CD4-positive, alpha-beta memory T cell (primary cell): ENCODE measurements at regions not wholly inside any gene's neighbourhood (a gene's known extent, or its start where the extent isn't known, plus 50 kb on each side); places are given as distances from the start of the nearest gene placed in this dataset.
A peak's percentile ranks its signal among the peaks of the same experiment; 100 is the strongest.

Experiments used
- CTCF ChIA-PET: fragments of 350-600 bp; sonication (Branson Sonifier 250); formaldehyde crosslinking; loops from one replicate; lab custom pipeline; 2021; ENCODE audit warnings: inconsistent platforms; ENCODE audit not compliant: partially characterized antibody; lab: Charles Lee
- POLR2A ChIA-PET: fragments of 350-600 bp; sonication (Branson Sonifier 250); formaldehyde crosslinking; loops from one replicate; lab custom pipeline; 2021; ENCODE audit not compliant: partially characterized antibody; lab: Charles Lee
- DNase-seq, 5 donors: peaks; one replicate each; pipeline versions ENCODE4 v3.0.0 to v3.0.0-alpha.2; 2020 to 2022; ENCODE audit warnings: mixed read lengths in 1 of 5
- H3K27ac ChIP-seq: one replicate; pipeline ENCODE4 v1.7.0; 2013; ENCODE audit warnings: low read depth, low read length
- H3K27me3 ChIP-seq: 2 replicates; pipeline ENCODE4 v1.7.0; 2013; ENCODE audit warnings: mild to moderate bottlenecking, low read length, moderate library complexity; ENCODE audit not compliant: insufficient read depth
- H3K36me3 ChIP-seq: 2 replicates; pipeline ENCODE4 v1.7.0; 2013; ENCODE audit warnings: mild to moderate bottlenecking, low read length, moderate library complexity; ENCODE audit not compliant: insufficient read depth
- H3K4me1 ChIP-seq: 2 replicates; pipeline ENCODE4 v1.7.0; 2013; ENCODE audit warnings: mild to moderate bottlenecking, low read length, moderate library complexity; ENCODE audit not compliant: insufficient read depth
- H3K4me3 ChIP-seq, 2 donors: one replicate each; pipeline ENCODE4 v1.7.0; 2013; ENCODE audit warnings: low read length in 2 of 2, mild to moderate bottlenecking in 1 of 2
- H3K9me3 ChIP-seq, 2 donors: one replicate each; pipeline ENCODE4 v1.7.0; 2013; ENCODE audit warnings: low read length in 2 of 2, control low read depth in 1 of 2; ENCODE audit not compliant: control insufficient read depth in 1 of 2
- H3K27ac Mint-ChIP-seq, 7 donors: one replicate each; pipeline ENCODE4 v1.8.0; 2020 to 2021; ENCODE audit warnings: mixed read lengths in 7 of 7, mild to moderate bottlenecking in 6 of 7, inconsistent platforms in 3 of 7, moderate library complexity in 3 of 7
- H3K27me3 Mint-ChIP-seq, 2 donors: one replicate each; pipeline ENCODE4 v1.8.0; 2020 to 2021; ENCODE audit warnings: mixed read lengths in 2 of 2
- H3K36me3 Mint-ChIP-seq, 2 donors: one replicate each; pipeline ENCODE4 v1.8.0; 2020 to 2021; ENCODE audit warnings: mixed read lengths in 2 of 2, inconsistent platforms in 1 of 2, mild to moderate bottlenecking in 1 of 2
- H3K4me1 Mint-ChIP-seq, 4 donors: one replicate each; pipeline ENCODE4 v1.8.0; 2020 to 2021; ENCODE audit warnings: mixed read lengths in 4 of 4, mild to moderate bottlenecking in 1 of 4
- H3K4me3 Mint-ChIP-seq, 8 donors: one replicate each; pipeline ENCODE4 v1.8.0; 2020 to 2021; ENCODE audit warnings: mixed read lengths in 8 of 8, mild to moderate bottlenecking in 7 of 8, moderate library complexity in 6 of 8, inconsistent platforms in 3 of 8
- H3K9me3 Mint-ChIP-seq, 8 donors: one replicate each; pipeline ENCODE4 v1.8.0; 2020 to 2021; ENCODE audit warnings: mixed read lengths in 8 of 8, mild to moderate bottlenecking in 5 of 8, inconsistent platforms in 3 of 8, moderate library complexity in 1 of 8
- intact Hi-C: fragments of 100-400 bp; cut with micrococcal nuclease; formaldehyde crosslinking; loops from one replicate; pipeline ENCODE4 v1.15.1; 2023

DNA sequence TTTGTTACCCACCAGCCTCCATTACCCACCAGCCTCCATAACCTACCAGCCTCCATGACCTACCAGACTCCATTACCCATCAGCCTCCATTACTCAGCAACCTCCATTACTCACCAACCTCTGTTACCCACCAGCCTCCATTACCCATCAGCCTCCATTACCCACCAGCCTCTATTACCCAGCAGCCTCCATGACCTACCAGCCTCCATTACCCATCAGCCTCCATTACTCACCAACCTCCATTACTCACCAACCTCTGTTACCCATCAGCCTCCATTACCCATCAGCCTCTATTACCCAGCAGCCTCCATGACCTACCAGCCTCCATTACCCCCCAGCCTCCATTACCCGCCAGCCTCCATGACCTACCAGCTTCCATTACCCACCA, 133.3 kb upstream of the HS6ST1 start:
- Histone ChIP-seq H3K36me3 (no peaks in the 10 kb centered on the region), H3K9me3 (no peaks in the 10 kb centered on the region), H3K27ac (no peak overlapping the region), H3K4me1 (no peaks in the 10 kb centered on the region), H3K27me3 (peaks cover 4% of the 10 kb centered on the region), H3K4me3 (no peak overlapping the region)
- no peaks in the 10 kb centered on the region for H3K36me3 Mint-ChIP-seq
- DNase-seq: no peak
- CTCF ChIA-PET: no interaction called here
- no peak overlapping the region for H3K4me3 Mint-ChIP-seq
- POLR2A ChIA-PET: no interaction called here
- intact Hi-C loops: no loop called here
- H3K9me3 Mint-ChIP-seq: peaks cover 0 to 3% (median 0%) of the 10 kb centered on the region in 8 donors
- peak overlapping the region in 1 of 7 donors; percentile 63 for H3K27ac Mint-ChIP-seq
- no peaks in the 10 kb centered on the region for H3K4me1 Mint-ChIP-seq
- peaks cover 8 to 11% of the 10 kb centered on the region in 2 donors for H3K27me3 Mint-ChIP-seq

GRCh38 chr2:128452536-128453530, 134.2 kb upstream of the HS6ST1 start:
- H3K4me1 Mint-ChIP-seq: no peaks in the 10 kb centered on the region
- no peak overlapping the region for H3K27ac ChIP-seq
- H3K9me3 ChIP-seq: no peaks in the 10 kb centered on the region
- ChIA-PET POLR2A (no interaction called here), CTCF (no interaction called here)
- no peaks in the 10 kb centered on the region for H3K4me1 ChIP-seq
- H3K4me3 Mint-ChIP-seq: no peak overlapping the region
- no peak overlapping the region for H3K27ac Mint-ChIP-seq
- no peaks in the 10 kb centered on the region for H3K36me3 ChIP-seq
- peaks cover 8 to 12% of the 10 kb centered on the region in 2 donors for H3K27me3 Mint-ChIP-seq
- no peaks in the 10 kb centered on the region for H3K36me3 Mint-ChIP-seq
- peaks cover 4% of the 10 kb centered on the region for H3K27me3 ChIP-seq
- no peak for DNase-seq
- H3K9me3 Mint-ChIP-seq: peaks cover 0 to 3% (median 0%) of the 10 kb centered on the region in 8 donors
- intact Hi-C loops: no loop called here
- no peak overlapping the region for H3K4me3 ChIP-seq

DNA sequence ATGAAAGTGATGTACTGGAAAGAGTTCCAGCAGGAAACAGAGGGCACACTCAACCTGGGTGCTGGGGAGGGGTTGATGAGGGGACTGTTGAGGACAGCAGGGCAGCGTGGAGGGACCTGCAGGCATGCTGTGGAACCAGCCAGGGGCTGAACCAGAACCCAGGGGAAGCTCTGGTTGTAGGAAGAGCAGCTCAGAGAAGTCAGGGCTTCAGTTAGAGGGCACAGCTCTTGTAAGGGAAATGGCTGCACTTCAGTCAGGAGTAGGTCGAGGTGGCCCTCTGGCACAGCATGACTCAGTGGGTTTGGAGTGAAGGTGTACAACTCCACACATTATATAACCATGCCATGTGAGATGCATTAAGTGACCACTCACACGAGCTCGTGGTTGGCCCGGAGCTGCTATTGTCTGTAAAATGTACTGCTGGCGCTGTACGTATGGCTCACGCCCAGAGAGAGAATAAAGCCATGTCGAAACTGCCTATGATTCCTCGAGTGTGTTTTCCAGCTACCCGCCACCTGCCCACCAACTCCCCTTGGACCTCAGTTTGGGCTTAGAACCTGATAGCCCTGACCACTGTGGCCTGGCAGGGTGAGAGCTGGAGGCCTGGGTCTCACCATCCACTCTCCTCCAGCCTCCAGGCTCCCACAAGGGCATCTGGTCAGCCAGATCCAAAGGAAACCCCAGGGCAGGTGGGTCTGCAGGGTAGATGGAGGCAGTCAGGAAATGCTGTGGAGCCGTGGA, 136.5 kb upstream of the HS6ST1 start:
- intact Hi-C loops: no loop called here
- no peaks in the 10 kb centered on the region for H3K4me1 Mint-ChIP-seq
- no peak for DNase-seq
- no peak overlapping the region for H3K27ac Mint-ChIP-seq
- ChIA-PET POLR2A (no interaction called here), CTCF (interaction anchor here (0.5 kb wide), 1 partner anchor 104 kb away, joined by 3 read pairs; no protein-coding TSS in a partner anchor)
- no peak overlapping the region for H3K27ac ChIP-seq
- peaks cover 0 to 3% (median 0%) of the 10 kb centered on the region in 8 donors for H3K9me3 Mint-ChIP-seq
- H3K36me3 ChIP-seq: no peaks in the 10 kb centered on the region
- peaks cover 10 to 14% of the 10 kb centered on the region in 2 donors for H3K27me3 Mint-ChIP-seq
- peaks cover 4% of the 10 kb centered on the region for H3K27me3 ChIP-seq
- no peak overlapping the region for H3K4me3 Mint-ChIP-seq
- H3K36me3 Mint-ChIP-seq: no peaks in the 10 kb centered on the region
- no peak overlapping the region for H3K4me3 ChIP-seq
- H3K9me3 ChIP-seq: no peaks in the 10 kb centered on the region
- H3K4me1 ChIP-seq: no peaks in the 10 kb centered on the region

DNA sequence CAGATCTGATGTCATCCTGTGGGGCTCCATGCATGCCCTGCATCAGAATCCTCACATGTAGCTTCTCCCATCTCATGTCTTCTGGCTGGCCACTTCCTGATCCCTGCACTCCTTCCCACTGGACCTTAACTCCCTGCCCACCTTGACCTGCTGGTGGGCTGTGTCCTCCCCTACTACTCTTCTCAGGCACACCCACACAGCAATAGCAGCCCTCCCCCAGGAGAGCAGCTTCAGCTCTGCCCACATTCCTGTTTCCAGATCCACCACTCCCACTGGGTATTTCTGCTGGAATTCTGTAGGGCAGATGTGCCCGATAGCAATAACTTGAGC, 137.0 kb upstream of the HS6ST1 start:
- H3K27ac ChIP-seq: no peak overlapping the region
- H3K4me1 ChIP-seq: no peaks in the 10 kb centered on the region
- intact Hi-C loops: no loop called here
- Mint-ChIP-seq H3K9me3 (peaks cover 0 to 4% (median 0%) of the 10 kb centered on the region in 8 donors), H3K36me3 (no peaks in the 10 kb centered on the region), H3K27ac (no peak overlapping the region), H3K27me3 (peaks cover 10 to 14% of the 10 kb centered on the region in 2 donors), H3K4me1 (no peaks in the 10 kb centered on the region), H3K4me3 (no peak overlapping the region)
- POLR2A ChIA-PET: no interaction called here
- H3K4me3 ChIP-seq: no peak overlapping the region
- no peaks in the 10 kb centered on the region for H3K36me3 ChIP-seq
- no peaks in the 10 kb centered on the region for H3K9me3 ChIP-seq
- peaks cover 4% of the 10 kb centered on the region for H3K27me3 ChIP-seq
- CTCF ChIA-PET: no interaction called here
- no peak for DNase-seq

DNA sequence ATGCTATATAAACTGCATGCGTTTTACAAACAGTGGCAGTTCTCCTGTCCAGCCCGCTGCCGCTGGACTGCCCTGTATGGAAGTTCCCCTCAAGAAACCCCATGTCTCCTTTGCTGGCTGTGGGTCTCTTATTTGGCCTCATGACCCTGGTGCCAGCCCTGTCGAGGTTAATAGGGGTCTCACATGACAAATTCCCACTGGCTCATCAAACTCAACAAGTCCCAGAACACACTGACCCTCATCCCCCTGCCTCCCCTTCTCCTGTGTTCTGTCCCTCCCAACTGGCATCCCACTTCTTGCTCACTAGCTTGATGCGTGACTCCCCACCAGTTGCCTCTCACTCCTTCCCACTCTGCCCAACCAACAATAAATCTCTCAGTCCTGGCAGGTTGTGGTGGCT, 137.6 kb upstream of the HS6ST1 start:
- Histone ChIP-seq H3K9me3 (no peaks in the 10 kb centered on the region), H3K27ac (no peak overlapping the region), H3K4me1 (no peaks in the 10 kb centered on the region), H3K4me3 (no peak overlapping the region), H3K36me3 (no peaks in the 10 kb centered on the region), H3K27me3 (peaks cover 4% of the 10 kb centered on the region)
- H3K9me3 Mint-ChIP-seq: peaks cover 0 to 4% (median 0%) of the 10 kb centered on the region in 8 donors
- no peak overlapping the region for H3K4me3 Mint-ChIP-seq
- no peaks in the 10 kb centered on the region for H3K4me1 Mint-ChIP-seq
- no peak overlapping the region for H3K27ac Mint-ChIP-seq
- POLR2A ChIA-PET: no interaction called here
- CTCF ChIA-PET: no interaction called here
- intact Hi-C loops: no loop called here
- no peaks in the 10 kb centered on the region for H3K36me3 Mint-ChIP-seq
- peaks cover 10 to 14% of the 10 kb centered on the region in 2 donors for H3K27me3 Mint-ChIP-seq
- DNase-seq: no peak

GRCh38 chr2:128457006-128457604, 138.4 kb upstream of the HS6ST1 start:
- POLR2A ChIA-PET: no interaction called here
- Mint-ChIP-seq H3K4me1 (no peaks in the 10 kb centered on the region), H3K27ac (peak overlapping the region in 1 of 7 donors; percentile 46), H3K4me3 (no peak overlapping the region), H3K9me3 (peaks cover 0 to 4% (median 0%) of the 10 kb centered on the region in 8 donors), H3K36me3 (no peaks in the 10 kb centered on the region), H3K27me3 (peaks cover 10 to 14% of the 10 kb centered on the region in 2 donors)
- H3K36me3 ChIP-seq: no peaks in the 10 kb centered on the region
- no peak overlapping the region for H3K27ac ChIP-seq
- peaks cover 4% of the 10 kb centered on the region for H3K27me3 ChIP-seq
- no peak overlapping the region for H3K4me3 ChIP-seq
- intact Hi-C loops: no loop called here
- H3K9me3 ChIP-seq: no peaks in the 10 kb centered on the region
- no peak for DNase-seq
- no peaks in the 10 kb centered on the region for H3K4me1 ChIP-seq
- CTCF ChIA-PET: no interaction called here

GRCh38 chr2:128457716-128458115, 139.0 kb upstream of the HS6ST1 start:
- DNase-seq: no peak
- Mint-ChIP-seq H3K4me1 (no peaks in the 10 kb centered on the region), H3K9me3 (peaks cover 0 to 4% (median 0%) of the 10 kb centered on the region in 8 donors), H3K36me3 (no peaks in the 10 kb centered on the region), H3K27me3 (peaks cover 10% of the 10 kb centered on the region in 2 donors), H3K27ac (no peak overlapping the region), H3K4me3 (no peak overlapping the region)
- no peak overlapping the region for H3K4me3 ChIP-seq
- H3K27ac ChIP-seq: no peak overlapping the region
- ChIA-PET CTCF (no interaction called here), POLR2A (no interaction called here)
- no peaks in the 10 kb centered on the region for H3K4me1 ChIP-seq
- intact Hi-C loops: no loop called here
- peaks cover 4% of the 10 kb centered on the region for H3K27me3 ChIP-seq
- H3K9me3 ChIP-seq: no peaks in the 10 kb centered on the region
- H3K36me3 ChIP-seq: no peaks in the 10 kb centered on the region
